NT2/D1 (cell line): ENCODE measurements at regions not wholly inside any gene's neighbourhood (a gene's known extent, or its start where the extent isn't known, plus 50 kb on each side); places are given as distances from the start of the nearest gene placed in this dataset.
"Not testable (repeated sequence)": the region's sequence is repeated elsewhere in the genome, so short reads cannot be mapped to it uniquely, and the experiment has no call there.

Source experiments
- DNase-seq: peaks from one replicate; pipeline ENCODE4 v3.0.0-alpha.2; 2011; ENCODE audit warnings: low read depth, low spot score
- H3K27me3 ChIP-seq: 2 replicates; pipeline ENCODE4 v1.6.0; 2011; ENCODE audit warnings: mild to moderate bottlenecking; ENCODE audit not compliant: insufficient read length, insufficient read depth
- H3K36me3 ChIP-seq: 2 replicates; pipeline ENCODE4 v1.6.1; 2011; ENCODE audit warnings: mild to moderate bottlenecking, low read length, mixed read lengths; ENCODE audit not compliant: insufficient read depth, insufficient read length
- H3K4me1 ChIP-seq: 2 replicates; pipeline ENCODE4 v1.5.1; 2011; ENCODE audit not compliant: insufficient read depth, insufficient read length
- H3K4me3 ChIP-seq: 2 replicates; pipeline ENCODE4 v1.5.1; 2011; ENCODE audit warnings: low read depth; ENCODE audit not compliant: insufficient read length
- H3K9ac ChIP-seq: 2 replicates; pipeline ENCODE4 v1.6.0; 2011; ENCODE audit warnings: low read depth; ENCODE audit not compliant: insufficient read length
- H3K9me3 ChIP-seq: 2 replicates; pipeline ENCODE4 v1.5.1; 2011; ENCODE audit warnings: mild to moderate bottlenecking, low read length; ENCODE audit not compliant: insufficient read depth
- SUZ12 ChIP-seq: IDR thresholded peaks from 2 replicates; pipeline ENCODE4 v1.6.1; 2011; ENCODE audit not compliant: insufficient read length, insufficient read depth; ENCODE audit errors: extremely low read depth
- YY1 ChIP-seq: IDR thresholded peaks from 2 replicates; pipeline ENCODE4 v1.6.1; 2011; ENCODE audit not compliant: insufficient read length, insufficient read depth
- ZNF274 ChIP-seq: IDR thresholded peaks from 2 replicates; pipeline ENCODE4 v1.6.1; 2011; ENCODE audit warnings: mild to moderate bottlenecking, low read depth, low read length

- Histone ChIP-seq H3K4me1 (no peaks in the 10 kb centered on the region), H3K4me3 (no peak overlapping the region), H3K27me3 (no peaks in the 10 kb centered on the region), H3K9me3 (peaks cover 24% of the 10 kb centered on the region), H3K36me3 (no peaks in the 10 kb centered on the region), H3K9ac (no peak overlapping the region)
- no peak for DNase-seq
- TF ChIP-seq ZNF274 (no peak), SUZ12 (no peak), YY1 (no peak)
Measured at GRCh38 chr2:186381573-186381972, 104.5 kb upstream of the ZC3H15 start.

- TF ChIP-seq SUZ12 (no peak), YY1 (no peak), ZNF274 (no peak)
- Histone ChIP-seq H3K36me3 (no peaks in the 10 kb centered on the region), H3K9ac (no peak overlapping the region), H3K4me1 (no peaks in the 10 kb centered on the region), H3K4me3 (no peak overlapping the region), H3K27me3 (no peaks in the 10 kb centered on the region), H3K9me3 (peaks cover 31% of the 10 kb centered on the region)
- DNase-seq, result no peak
Measured at GRCh38 chr2:186382932-186383331, 103.1 kb upstream of the ZC3H15 start.

- Histone ChIP-seq H3K27me3 (no peaks in the 10 kb centered on the region), H3K4me3 (no peak overlapping the region), H3K36me3 (no peaks in the 10 kb centered on the region), H3K4me1 (no peaks in the 10 kb centered on the region), H3K9ac (no peak overlapping the region), H3K9me3 (peaks cover 35% of the 10 kb centered on the region)
- TF ChIP-seq ZNF274, result no peak
- no peak for TF ChIP-seq YY1
- TF ChIP-seq SUZ12, result no peak
- DNase-seq, result no peak
Measured at GRCh38 chr2:186384226-186384625, 101.8 kb upstream of the ZC3H15 start.

- H3K4me1 ChIP-seq, H3K27me3 ChIP-seq, H3K36me3 ChIP-seq, H3K4me3 ChIP-seq, DNase-seq, H3K9ac ChIP-seq: not testable (repeated sequence)
- peaks cover 35% of the 10 kb centered on the region for H3K9me3 ChIP-seq
Measured at GRCh38 chr2:186385638-186386201, 100.3 kb upstream of the ZC3H15 start.

DNA sequence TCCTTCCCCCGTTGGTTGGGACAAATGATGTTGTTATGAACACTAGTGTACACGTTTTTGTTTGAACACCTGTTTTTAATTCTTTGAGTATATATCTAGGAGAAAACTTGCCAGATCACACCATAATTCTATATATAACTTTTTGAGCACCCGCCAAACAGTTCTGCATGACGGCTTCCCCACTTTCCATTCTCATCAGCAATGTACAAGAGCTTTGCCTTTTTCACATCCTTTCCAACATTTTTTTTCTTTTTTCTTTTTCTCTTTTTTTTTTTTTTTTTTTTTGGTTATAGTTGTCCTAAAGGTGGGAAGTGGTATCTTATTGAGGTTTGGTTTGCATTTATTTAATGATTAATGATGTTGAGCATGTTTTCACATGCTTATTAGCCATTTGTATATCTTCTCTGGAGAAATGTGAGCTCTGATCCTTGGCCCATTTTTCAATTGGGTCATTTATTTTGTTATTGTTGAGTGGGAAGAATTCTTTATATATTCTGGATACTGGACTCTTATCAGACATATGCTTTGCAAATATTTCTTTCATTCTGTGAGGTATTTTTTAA lies 86.9 kb upstream of the ZC3H15 start:
- no peak overlapping the region for H3K4me3 ChIP-seq
- no peaks in the 10 kb centered on the region for H3K27me3 ChIP-seq
- no peak for DNase-seq
- no peaks in the 10 kb centered on the region for H3K9me3 ChIP-seq
- no peaks in the 10 kb centered on the region for H3K4me1 ChIP-seq
- TF ChIP-seq YY1 (no peak), ZNF274 (no peak), SUZ12 (no peak)
- no peaks in the 10 kb centered on the region for H3K36me3 ChIP-seq
- H3K9ac ChIP-seq, result no peak overlapping the region

DNA sequence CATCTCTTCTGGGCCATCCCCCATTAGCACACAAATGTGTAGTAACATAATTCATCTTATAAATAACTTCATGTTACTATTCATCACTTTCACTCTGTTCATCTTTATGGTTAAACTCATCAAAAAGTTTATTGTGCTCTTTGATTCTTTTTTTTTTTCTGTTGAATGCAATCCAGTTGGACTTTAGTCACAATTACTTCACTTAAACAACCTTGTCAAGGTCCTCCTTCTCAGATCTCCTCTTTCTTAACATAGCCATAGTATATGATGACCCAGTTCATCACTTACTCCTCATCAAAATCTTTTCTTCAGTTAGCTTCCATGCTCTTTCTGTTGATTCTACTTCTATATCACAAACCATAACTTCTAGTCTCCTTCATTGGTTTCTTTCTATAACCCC lies 80.2 kb upstream of the ZC3H15 start:
- Histone ChIP-seq H3K4me3 (no peak overlapping the region), H3K27me3 (no peaks in the 10 kb centered on the region), H3K9ac (no peak overlapping the region), H3K36me3 (no peaks in the 10 kb centered on the region), H3K9me3 (no peaks in the 10 kb centered on the region), H3K4me1 (no peaks in the 10 kb centered on the region)
- TF ChIP-seq YY1 (no peak), ZNF274 (no peak), SUZ12 (no peak)
- no peak for DNase-seq

DNA sequence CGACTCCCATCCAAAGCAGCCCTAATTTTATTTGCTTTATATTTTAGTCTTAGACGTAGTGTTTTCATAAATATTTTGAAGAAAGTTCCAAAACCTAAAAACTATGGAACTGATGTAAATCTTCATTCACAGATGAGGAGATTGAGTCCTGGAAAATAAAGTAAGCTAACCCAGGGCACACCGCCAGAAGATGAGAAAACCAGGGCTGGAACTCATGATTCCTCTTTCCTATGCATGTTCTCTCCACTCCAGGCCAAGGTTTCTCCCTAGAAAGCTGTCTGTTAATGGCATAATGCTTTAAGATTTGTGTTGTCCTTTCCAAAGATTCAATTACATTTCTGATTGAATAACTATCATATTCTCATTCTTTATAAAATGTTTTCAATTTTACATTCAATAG lies 78.4 kb upstream of the ZC3H15 start:
- H3K36me3 ChIP-seq, result no peaks in the 10 kb centered on the region
- H3K4me1 ChIP-seq, result no peaks in the 10 kb centered on the region

More for the DNA sequence above, 78.4 kb upstream of the ZC3H15 start:
- Histone ChIP-seq H3K9ac (no peak overlapping the region), H3K27me3 (no peaks in the 10 kb centered on the region), H3K9me3 (no peaks in the 10 kb centered on the region), H3K4me3 (no peak overlapping the region)
- no peak for DNase-seq
- TF ChIP-seq YY1 (no peak), SUZ12 (no peak), ZNF274 (no peak)
